ENCODE measurements at regions not wholly inside any gene's neighbourhood (a gene's known extent, or its start where the extent isn't known, plus 50 kb on each side); places are given as distances from the start of the nearest gene placed in this dataset.

GRCh38 chr21:22993144-22993543, 1994.9 kb downstream of the NCAM2 start:
- TF ChIP-seq YY1 (IDR thresholded peaks at IDR 0.05; ENCODE audit: low read depth, low read length) (no peak), TCF12 (IDR thresholded peaks at IDR 0.05; ENCODE audit: low read depth, low read length) (no peak)
- WGBS, 2 experiments (ENCODE audit: extremely low coverage in 1 of 2, insufficient coverage in 1 of 2, insufficient read length in 1 of 2, insufficient replicate concordance in 2 of 2, low coverage in 1 of 2, low lambda C conversion rate in 2 of 2, missing lambda C conversion rate in 1 of 2), result 97% methylated on average over 4 of the region's 4 CpGs; no CpG with 5 or more reads in 1 of the 2 experiments
- Histone ChIP-seq H2BK20ac (ENCODE audit: low read length) (no peak overlapping the region), H3K18ac (ENCODE audit: extremely low read depth, low read length) (no peak overlapping the region), H3K4me3 (ENCODE audit: extremely low read depth in 1 of 4, insufficient read depth in 2 of 4, low read depth in 3 of 4, low read length in 4 of 4) (no peak overlapping the region), H3K14ac (ENCODE audit: insufficient read length) (no peak overlapping the region), H2BK15ac (ENCODE audit: low read length) (no peak overlapping the region), H3K79me2 (ENCODE audit: control insufficient read depth in 1 of 2, insufficient read depth in 2 of 2, low read length in 2 of 2) (no peaks in the 10 kb centered on the region), H3K4ac (replicated peaks; ENCODE audit: insufficient read length, low read depth, low read length) (no peak overlapping the region), H3K27ac (ENCODE audit: low read depth, low read length) (no peak overlapping the region), H3K23me2 (ENCODE audit: low read depth, low read length) (no peaks in the 10 kb centered on the region), H2BK12ac (ENCODE audit: low read depth, low read length) (no peak overlapping the region), H3K4me2 (ENCODE audit: insufficient read depth in 1 of 2, low read depth in 2 of 2, low read length in 2 of 2) (no peak overlapping the region), H3K27me3 (replicated peaks in 1 of 4; ENCODE audit: control insufficient read depth in 3 of 4, extremely low read depth in 1 of 4, insufficient read depth in 3 of 4, low read length in 3 of 4) (no peaks in the 10 kb centered on the region), H2BK120ac (replicated peaks; ENCODE audit: low read depth, low read length) (no peak overlapping the region), H3K23ac (ENCODE audit: insufficient read length) (no peak overlapping the region), H3K9ac (replicated peaks in 1 of 4; ENCODE audit: extremely low read depth in 1 of 4, low read depth in 3 of 4, low read length in 3 of 4) (no peak overlapping the region), H3K36me3 (ENCODE audit: control insufficient read depth in 2 of 4, insufficient read depth in 4 of 4, low read length in 3 of 4) (no peaks in the 10 kb centered on the region), H2BK5ac (ENCODE audit: low read depth, low read length) (no peak overlapping the region), H3K9me3 (ENCODE audit: insufficient read depth in 2 of 2, low read depth in 1 of 2, low read length in 1 of 2) (peaks cover 0 to 4% of the 10 kb centered on the region in 2 experiments; a peak in 1 of 4 replicates), H2AFZ (ENCODE audit: low read length) (no peak overlapping the region), H4K5ac (ENCODE audit: insufficient read length, low read depth, low read length) (no peak overlapping the region), H3K56ac (replicated peaks; ENCODE audit: insufficient read length, low read depth, low read length) (no peak overlapping the region), H3K4me1 (replicated peaks in 1 of 4; ENCODE audit: control insufficient read depth in 3 of 4, insufficient read depth in 4 of 4, low read length in 3 of 4) (no peaks in the 10 kb centered on the region), H4K20me1 (replicated peaks in 1 of 2; ENCODE audit: control insufficient read depth in 1 of 2, insufficient read depth in 2 of 2, low read length in 2 of 2) (no peaks in the 10 kb centered on the region), H4K91ac (replicated peaks; ENCODE audit: insufficient read length, low read length) (no peak overlapping the region), H2AK5ac (ENCODE audit: low read depth, low read length) (no peak overlapping the region), H4K8ac (ENCODE audit: extremely low read depth, insufficient read depth, low read length) (no peak overlapping the region), H3K79me1 (ENCODE audit: low read depth, low read length) (no peaks in the 10 kb centered on the region)
- FAIRE-seq (no peak), DNase-seq (ENCODE audit: low read depth in 1 of 2, low spot score in 2 of 2) (no peak)
- CTCF ChIA-PET (ENCODE audit: partially characterized antibody), result interaction anchor here (0.6 to 3.0 kb wide), 6 partner anchors 10 to 245 kb away, joined by 3 to 11 read pairs (median 6); no protein-coding TSS in a partner anchor
- POLR2A ChIA-PET (ENCODE audit: partially characterized antibody), result no interaction called here

Measured in H1 (cell line).